IPS-18c (cell line): ENCODE measurements at regions not wholly inside any gene's neighbourhood (a gene's known extent, or its start where the extent isn't known, plus 50 kb on each side); places are given as distances from the start of the nearest gene placed in this dataset.
"Not testable (repeated sequence)": the region's sequence is repeated elsewhere in the genome, so short reads cannot be mapped to it uniquely, and the experiment has no call there.

ENCODE experiments used
- H3K4me3 ChIP-seq: 2 replicates; pipeline ENCODE4 v1.7.0; 2013; ENCODE audit warnings: low read depth, mild to moderate bottlenecking, low read length, moderate library complexity; ENCODE audit not compliant: insufficient read depth
- H3K9me3 ChIP-seq: one replicate; pipeline ENCODE4 v1.6.1; 2013; ENCODE audit warnings: mild to moderate bottlenecking, low read length, moderate library complexity; ENCODE audit not compliant: control insufficient read depth, insufficient read depth

DNA sequence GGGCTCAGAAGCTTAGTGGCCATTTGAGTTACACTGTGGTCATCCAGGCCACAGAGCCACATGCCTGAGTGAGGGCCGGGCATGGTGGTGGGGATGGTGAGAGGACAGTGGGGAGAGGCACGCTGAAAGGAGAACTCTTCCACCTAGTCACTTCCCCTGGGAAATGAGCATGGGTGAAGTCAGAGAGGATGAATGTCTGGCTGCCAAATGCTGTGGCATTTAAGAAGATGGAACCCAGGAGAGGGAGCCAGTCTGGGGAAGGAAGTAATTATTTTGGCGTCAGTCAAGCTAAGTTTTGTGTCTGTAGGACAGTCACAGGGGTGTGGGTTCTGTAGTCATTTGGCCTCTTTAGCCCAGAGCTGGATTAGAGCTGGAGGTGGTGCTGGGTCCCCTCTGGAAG is 86.0 kb upstream of the PODXL start:
- Histone ChIP-seq H3K4me3 (no peak overlapping the region), H3K9me3 (no peaks in the 10 kb centered on the region)

DNA sequence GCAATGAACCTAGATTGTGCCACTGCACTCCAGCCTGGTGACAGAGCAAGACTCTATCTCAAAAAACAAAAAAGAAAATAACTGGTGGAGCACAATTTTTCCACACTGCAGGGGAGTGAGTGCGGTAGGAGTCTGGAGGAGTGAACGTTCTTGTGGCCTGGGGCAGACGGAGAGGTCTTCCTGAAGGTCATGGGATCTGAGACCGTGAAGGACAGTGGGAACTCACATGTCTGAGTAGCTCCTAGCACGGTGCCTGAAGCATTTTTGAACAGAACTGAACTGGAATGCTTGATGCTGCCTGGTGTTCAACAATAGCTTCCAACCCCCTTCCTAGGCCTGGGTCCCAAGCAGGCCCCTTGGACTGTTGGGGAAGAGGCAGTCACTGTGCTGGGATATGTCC is 84.3 kb upstream of the PODXL start:
- Histone ChIP-seq H3K4me3 (no peak overlapping the region), H3K9me3 (no peaks in the 10 kb centered on the region)

DNA sequence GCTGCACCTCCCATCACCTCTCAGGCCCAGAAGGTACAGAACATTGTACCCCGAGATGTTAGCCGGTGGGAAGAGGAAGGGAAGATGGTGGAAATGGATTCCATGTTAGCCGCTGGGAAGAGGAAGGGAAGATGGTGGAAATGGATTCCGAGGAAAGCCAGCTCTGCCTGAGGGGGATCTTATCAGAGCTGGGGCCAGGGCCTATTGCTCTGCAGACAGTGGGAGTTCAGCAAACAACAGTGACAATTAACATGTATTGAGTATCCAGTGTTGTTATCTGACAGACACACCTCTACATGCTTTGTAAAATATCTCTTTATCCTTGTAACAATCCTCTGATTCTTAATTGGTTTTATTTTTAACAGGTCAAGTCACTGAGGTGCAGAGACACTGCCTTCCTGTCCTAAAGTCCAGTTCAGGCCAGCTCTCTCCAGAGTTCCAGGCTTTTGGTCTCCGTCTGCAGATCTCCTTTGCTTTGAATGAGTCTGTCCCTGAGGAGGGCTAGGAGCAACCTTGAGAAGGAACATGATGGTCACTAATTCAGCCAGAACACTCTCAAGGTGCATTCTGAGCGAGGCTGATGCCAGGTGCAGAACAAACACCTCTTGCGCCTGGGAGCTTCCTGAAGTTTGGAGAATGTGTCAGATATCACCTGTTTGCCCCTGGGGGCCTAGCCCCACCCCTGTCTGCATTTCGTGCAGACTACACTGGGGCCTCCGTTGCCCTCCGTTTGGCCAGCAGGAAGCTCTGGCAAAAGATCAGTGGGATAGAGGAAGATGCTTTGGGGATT is 82.4 kb upstream of the PODXL start:
- no peaks in the 10 kb centered on the region for H3K9me3 ChIP-seq
- H3K4me3 ChIP-seq = no peak overlapping the region

DNA sequence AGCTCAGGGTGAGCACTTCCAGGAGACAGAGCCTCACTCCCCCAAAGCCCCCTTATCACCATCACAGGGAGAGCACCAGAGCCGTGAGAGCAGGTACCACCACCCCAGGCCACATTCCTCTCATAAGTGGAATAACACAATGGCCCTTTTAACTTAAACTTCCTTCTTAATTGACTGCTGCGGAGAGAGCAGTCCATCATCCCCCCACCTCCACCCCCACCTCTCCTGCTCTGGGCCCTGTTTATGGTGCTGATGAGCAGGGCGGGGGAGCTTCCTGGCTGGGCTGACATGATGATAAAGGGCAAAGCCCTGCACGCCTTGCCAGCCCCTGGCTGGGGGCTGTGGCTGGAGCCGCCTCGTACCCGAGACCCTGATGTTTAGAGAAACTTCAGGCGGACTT is 81.4 kb upstream of the PODXL start:
- Histone ChIP-seq H3K9me3 (no peaks in the 10 kb centered on the region), H3K4me3 (no peak overlapping the region)

DNA sequence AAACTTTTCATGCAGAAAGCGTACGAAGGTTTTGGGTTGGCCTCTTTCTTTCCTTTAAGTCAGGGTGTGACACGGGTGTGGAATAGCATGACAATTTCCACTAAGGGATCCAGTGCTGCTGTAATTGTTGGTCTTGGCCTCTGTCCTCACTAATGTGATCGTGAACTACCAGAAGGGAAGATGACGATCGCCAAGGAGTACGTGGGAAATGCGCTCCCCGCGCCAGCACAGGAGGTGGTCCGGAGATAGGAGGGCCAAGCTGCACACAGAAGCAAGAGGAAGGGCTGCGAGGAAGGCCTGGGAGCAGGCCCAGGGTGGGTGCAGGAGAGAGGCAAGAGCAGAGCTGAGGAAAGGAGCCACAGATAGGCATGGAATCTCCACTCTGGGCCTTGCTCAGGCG is 79.7 kb upstream of the PODXL start:
- no peak overlapping the region for H3K4me3 ChIP-seq
- no peaks in the 10 kb centered on the region for H3K9me3 ChIP-seq

DNA sequence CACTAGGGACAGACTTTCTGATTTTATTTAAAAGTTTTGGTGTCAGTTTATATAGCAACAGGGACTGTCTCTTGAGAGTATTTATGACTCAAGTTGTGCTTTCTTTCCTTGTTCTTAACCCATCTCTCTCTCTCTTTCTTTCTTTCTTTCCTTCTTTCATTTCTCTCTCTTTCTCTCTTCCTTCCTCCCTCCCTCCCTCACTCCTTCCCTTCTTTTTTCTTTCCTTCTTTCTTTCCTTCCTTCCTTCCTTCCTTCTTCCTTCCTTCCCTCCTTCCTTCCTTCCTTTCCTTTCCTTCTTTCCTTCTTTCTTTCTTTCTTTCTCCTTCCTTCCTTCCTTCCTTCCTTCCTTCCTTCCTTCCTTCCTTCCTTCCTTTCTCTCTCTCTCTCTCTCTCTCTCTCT is 77.8 kb upstream of the PODXL start:
- not testable (repeated sequence) for H3K9me3 ChIP-seq, H3K4me3 ChIP-seq

DNA sequence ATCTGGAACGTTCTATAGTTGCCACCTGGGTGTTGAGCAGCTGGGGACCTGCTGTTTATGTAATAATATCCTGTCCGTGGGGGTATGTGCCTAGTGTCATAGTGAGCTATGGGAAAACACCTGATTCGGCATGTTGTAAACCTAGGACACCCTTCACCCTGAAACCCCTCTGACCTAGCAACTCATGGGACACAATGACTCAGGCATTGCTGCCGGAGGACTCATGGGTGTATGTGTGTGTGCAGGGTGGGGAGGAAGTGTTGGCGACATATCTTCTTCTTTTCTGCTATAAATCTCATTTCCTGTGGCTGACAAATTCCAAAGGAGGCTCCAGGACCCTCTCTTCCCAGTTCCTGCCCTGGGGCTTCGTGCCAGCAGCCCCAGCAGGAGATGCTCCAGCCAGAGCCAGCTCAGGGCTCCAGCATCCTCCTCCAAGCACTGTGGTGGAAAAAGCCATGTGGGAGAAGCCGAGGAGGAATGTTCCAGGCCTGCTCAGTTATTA is 77.0 kb upstream of the PODXL start:
- Histone ChIP-seq H3K4me3 (no peak overlapping the region), H3K9me3 (no peaks in the 10 kb centered on the region)

DNA sequence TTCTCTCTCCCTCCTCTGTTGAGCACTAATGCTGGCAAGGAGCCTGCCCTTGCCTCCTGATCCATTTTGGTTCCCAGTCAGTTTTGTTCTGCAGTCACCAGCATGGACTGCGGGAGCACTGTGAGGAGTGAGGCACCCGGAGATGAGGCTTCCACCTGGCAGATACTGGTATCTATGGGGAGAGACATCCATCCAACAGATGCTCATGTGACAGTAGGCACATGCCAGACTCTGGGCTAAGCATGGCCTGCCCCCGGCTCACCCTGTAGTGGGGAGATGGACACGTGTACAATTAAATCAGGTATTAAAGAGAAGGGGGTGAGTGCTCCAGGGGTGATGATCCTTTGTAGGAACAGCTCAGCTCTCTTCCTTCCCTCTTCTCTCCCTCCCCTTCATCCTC is 74.0 kb upstream of the PODXL start:
- Histone ChIP-seq H3K4me3 (no peak overlapping the region), H3K9me3 (no peaks in the 10 kb centered on the region)

DNA sequence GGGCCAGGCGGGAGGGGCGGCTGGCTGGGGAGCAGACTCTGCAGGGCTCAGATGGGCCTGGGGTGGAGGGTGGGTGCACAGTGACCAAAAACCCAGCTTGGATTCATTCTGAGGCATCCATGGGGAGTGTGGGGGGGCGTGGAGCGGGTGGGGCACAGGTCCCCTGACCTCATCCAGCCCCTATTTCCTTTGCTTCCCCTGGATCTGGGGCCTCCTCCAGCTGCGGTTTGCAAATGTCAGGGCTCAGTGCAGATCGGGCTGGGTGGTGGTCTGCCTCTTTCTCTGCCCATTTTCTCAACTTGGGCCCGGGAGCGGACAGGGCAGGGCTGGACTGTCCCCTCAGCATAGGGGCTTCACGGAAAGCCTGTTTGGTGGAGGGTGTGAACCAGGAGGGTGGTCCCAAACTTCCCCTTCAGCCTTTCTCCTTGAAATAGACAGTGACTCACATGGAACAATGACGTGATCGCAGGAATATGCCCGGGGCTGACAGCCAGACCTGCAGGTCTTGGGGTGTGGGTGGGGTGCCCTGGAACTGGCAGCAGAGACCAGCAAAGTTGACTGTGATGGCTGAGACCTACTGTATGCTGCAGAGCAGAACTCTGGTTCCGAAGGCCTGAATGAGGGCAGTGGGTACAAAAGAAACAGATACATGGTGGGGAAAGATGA is 72.9 kb upstream of the PODXL start:
- H3K9me3 ChIP-seq = no peaks in the 10 kb centered on the region
- no peak overlapping the region for H3K4me3 ChIP-seq

DNA sequence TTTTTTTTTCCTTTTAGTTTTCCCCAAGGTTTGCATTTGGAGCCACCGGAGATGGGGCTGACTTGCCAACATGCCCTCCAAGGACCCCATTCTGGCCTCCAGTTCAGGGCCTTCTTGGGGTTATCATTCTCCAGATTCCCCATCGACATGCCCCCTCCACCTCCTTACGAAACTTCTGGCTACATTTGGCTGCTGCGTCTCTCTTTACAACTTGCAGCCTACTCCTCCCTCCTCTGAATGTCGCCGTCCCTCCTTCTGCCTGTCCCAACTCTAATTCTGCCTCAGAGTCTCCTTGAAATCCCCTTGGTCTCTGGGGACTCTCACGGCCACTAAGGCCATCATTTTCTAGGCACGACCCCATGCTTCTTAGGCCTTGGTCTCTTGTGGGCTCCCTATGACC is 72.2 kb upstream of the PODXL start:
- Histone ChIP-seq H3K9me3 (no peaks in the 10 kb centered on the region), H3K4me3 (no peak overlapping the region)

DNA sequence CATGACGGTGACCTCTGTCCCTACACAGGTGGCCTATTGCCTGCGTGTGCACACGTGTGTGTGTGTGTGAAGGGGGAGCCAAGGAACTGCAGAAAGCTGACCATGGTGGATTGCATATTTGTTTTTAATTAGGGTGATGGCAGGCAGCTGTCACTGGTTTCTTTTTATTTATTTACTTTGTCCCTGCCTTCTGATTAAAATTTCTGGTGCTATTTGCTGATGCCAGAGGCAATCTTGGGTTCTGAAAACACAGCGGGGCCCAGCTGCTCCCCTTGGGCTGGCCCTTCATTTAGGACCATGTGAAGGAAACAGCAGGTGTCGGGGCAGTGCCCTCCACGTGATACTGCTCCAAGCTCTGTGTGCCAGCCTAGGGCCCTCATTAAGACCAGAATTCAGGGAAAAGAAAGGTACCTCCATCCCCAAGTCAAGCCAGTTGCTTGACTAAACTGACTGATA is 71.3 kb upstream of the PODXL start:
- Histone ChIP-seq H3K9me3 (no peaks in the 10 kb centered on the region), H3K4me3 (no peak overlapping the region)

DNA sequence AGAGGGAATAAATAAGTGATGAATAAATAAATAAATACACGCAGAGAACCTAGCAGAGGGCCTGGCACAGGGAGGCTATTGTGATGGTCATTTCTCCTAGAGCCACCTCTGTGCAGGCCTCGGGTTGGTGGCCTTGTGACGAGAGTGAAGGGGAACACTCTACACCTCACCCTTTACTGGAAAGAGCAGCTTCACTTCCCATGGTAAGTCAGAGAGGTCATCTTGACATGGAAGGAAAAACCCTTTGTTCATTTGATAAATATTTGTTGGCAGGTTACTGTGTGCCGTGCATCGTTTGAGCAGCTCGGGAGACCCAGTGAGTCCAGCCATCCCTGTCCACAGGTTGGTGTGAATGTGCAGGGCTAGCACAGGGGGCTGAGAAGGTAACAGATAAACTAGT is 70.2 kb upstream of the PODXL start:
- Histone ChIP-seq H3K9me3 (no peaks in the 10 kb centered on the region), H3K4me3 (no peak overlapping the region)

DNA sequence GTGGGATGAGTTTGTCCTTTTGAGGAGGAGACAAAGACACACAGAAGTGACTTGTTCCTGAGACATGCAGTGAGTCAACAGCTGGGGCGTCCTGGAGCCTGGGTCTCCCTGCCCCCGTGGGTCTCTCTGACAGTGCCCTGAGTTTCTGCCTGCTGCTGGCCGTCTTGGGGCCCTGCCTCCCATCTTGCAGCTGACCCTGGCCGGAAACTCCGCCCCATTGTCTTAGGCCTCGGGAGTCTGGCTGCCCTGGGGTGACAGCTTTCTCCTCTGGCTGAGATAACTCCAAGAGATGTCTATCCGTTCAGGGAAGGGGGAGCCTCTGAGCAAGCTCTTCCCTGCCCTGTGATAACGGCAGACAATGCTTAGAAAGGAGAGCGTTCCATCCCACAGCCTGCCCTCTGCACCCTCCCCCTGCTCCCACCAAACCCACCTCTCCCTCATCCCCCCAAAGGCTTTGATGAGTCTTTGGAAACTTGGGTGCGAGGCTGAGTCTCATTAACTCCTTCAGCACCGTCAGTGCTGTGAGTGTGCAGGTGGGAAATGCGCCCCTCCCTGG is 69.5 kb upstream of the PODXL start:
- Histone ChIP-seq H3K9me3 (no peaks in the 10 kb centered on the region), H3K4me3 (no peak overlapping the region)

DNA sequence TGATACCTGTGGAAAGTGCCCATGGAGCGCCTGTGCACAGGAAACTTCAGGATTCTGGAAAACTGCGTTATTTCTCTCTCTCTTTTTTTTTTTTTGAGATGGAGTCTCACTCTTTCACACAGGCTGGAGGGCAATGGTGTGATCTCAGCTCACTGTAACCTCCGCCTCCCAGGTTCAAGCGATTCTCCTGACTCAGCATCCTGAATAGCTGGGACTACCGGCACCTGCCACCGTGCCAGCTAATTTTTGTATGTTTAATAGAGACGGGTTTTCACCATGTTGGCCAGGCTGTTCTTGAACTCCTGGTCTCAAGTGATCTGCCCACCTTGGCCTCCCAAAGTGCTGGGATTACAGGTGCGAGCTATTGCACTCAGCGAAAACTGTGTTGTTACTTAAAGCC is 68.9 kb upstream of the PODXL start:
- not testable (repeated sequence) for H3K9me3 ChIP-seq, H3K4me3 ChIP-seq

DNA sequence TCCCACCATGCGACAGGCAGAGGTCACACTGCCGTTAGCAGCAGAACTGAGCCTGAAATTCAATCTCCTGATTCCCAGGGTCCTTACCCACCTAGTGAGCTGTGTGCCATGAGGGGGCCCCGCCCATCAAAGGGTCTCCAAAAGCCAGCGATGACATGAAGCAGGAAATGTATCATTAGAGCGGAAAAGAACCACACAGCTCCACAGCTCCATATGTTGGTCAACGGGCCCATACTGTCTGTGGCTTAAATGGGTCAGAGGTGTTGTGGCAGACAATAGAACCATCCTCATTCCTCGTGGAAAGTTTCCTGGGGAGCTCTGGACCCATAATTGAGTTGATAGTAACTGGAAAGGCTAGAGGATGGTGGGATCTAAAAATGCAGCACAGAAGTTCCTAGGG is 68.1 kb upstream of the PODXL start:
- H3K4me3 ChIP-seq = no peak overlapping the region
- no peaks in the 10 kb centered on the region for H3K9me3 ChIP-seq

DNA sequence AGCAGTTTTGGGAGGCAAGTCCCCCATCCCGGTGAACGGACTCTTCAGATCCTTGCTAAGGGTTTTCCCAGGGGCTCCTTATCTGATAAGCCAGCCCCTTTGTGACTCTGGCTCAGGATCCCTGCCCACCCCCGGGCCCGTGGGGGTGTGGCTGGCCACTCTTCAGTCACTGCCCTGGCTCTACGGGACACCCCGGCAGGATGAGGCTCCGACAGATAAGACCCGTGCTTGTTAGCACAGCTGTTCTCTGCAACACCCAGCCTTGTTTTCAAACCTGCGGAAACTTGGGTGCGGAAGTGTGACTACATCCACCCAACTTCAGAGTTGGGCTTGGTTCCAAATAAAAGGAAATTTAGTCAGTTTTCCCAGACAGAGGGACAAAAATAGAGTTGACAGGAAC is 66.7 kb upstream of the PODXL start:
- Histone ChIP-seq H3K4me3 (no peak overlapping the region), H3K9me3 (no peaks in the 10 kb centered on the region)

DNA sequence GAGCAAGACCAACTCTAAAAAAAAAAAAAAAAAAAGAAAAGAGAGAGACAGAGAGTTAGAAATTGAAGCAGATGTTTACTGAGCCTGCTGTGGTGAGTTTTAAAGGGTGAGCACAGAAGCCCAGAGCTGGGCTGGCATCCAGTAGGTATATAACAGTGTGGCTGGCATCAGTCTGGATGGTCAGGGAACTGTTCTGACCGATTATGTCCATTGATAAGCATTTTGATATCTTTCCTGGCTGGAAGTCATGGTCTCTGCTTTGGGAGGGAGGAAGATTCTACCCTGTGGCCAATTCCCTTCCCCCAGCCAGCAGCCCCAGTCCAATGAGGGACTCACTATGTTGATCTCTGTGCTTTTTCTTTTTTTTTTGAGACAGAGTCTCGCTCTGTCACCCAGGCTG is 65.2 kb upstream of the PODXL start:
- H3K9me3 ChIP-seq = no peaks in the 10 kb centered on the region
- H3K4me3 ChIP-seq = no peak overlapping the region
